PFSK-1 (cell line): ENCODE measurements at regions not wholly inside any gene's neighbourhood (a gene's known extent, or its start where the extent isn't known, plus 50 kb on each side); places are given as distances from the start of the nearest gene placed in this dataset.

Source experiments
- FOXP2 ChIP-seq: optimal IDR thresholded peaks from 2 replicates; pipeline ENCODE3; 2011; ENCODE audit warnings: borderline replicate concordance, control low read depth, inconsistent platforms; ENCODE audit not compliant: insufficient read depth; ENCODE audit errors: extremely low read length, extremely low read depth
- POLR2AphosphoS5 ChIP-seq: IDR thresholded peaks from 2 replicates; pipeline ENCODE4 v1.6.1; 2012; ENCODE audit warnings: low read depth, mild to moderate bottlenecking, control low read depth, low read length, moderate library complexity
- SIN3A ChIP-seq: IDR thresholded peaks from 2 replicates; pipeline ENCODE4 v1.6.1; 2012; ENCODE audit warnings: mild to moderate bottlenecking, low read length, moderate library complexity, borderline replicate concordance; ENCODE audit not compliant: insufficient read depth
- TAF1 ChIP-seq: IDR thresholded peaks from 2 replicates; pipeline ENCODE4 v1.6.1; 2012; ENCODE audit warnings: low read length, control low read depth, borderline replicate concordance; ENCODE audit not compliant: insufficient read depth
- TF ChIP-seq, protein P1 (sequence below), 2 experiments: IDR thresholded peaks; 2 replicates each; pipeline versions ENCODE4 v1.6.1 to v1.8.0; 2011 to 2012; ENCODE audit warnings: low read depth in 2 of 2, low read length in 2 of 2, control low read depth in 1 of 2, inconsistent platforms in 1 of 2, mild to moderate bottlenecking in 1 of 2, moderate library complexity in 1 of 2; ENCODE audit not compliant: insufficient read depth in 1 of 2

DNA sequence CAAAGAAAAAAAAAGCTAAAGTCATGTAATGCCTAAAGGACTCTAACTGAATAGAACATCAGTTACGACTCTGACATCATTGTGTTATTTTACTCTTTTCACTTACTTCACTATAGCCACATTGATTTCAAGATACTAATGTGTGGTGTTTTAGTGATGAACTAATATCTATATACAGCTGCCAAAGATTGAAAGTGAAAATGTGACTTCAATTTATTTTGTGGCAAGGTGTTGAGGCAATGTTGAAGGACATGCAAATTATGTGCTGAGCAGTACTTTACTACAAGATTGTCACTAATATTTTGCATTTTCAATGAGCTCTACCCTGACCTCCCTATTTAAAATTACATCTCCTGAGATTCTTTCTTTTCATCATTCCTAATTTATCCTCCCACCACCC lies 1911.9 kb upstream of the PCDH20 start:
- TF ChIP-seq SIN3A (no peak), TAF1 (no peak), POLR2AphosphoS5 (no peak), FOXP2 (no peak)
- TF ChIP-seq, protein P1, sequence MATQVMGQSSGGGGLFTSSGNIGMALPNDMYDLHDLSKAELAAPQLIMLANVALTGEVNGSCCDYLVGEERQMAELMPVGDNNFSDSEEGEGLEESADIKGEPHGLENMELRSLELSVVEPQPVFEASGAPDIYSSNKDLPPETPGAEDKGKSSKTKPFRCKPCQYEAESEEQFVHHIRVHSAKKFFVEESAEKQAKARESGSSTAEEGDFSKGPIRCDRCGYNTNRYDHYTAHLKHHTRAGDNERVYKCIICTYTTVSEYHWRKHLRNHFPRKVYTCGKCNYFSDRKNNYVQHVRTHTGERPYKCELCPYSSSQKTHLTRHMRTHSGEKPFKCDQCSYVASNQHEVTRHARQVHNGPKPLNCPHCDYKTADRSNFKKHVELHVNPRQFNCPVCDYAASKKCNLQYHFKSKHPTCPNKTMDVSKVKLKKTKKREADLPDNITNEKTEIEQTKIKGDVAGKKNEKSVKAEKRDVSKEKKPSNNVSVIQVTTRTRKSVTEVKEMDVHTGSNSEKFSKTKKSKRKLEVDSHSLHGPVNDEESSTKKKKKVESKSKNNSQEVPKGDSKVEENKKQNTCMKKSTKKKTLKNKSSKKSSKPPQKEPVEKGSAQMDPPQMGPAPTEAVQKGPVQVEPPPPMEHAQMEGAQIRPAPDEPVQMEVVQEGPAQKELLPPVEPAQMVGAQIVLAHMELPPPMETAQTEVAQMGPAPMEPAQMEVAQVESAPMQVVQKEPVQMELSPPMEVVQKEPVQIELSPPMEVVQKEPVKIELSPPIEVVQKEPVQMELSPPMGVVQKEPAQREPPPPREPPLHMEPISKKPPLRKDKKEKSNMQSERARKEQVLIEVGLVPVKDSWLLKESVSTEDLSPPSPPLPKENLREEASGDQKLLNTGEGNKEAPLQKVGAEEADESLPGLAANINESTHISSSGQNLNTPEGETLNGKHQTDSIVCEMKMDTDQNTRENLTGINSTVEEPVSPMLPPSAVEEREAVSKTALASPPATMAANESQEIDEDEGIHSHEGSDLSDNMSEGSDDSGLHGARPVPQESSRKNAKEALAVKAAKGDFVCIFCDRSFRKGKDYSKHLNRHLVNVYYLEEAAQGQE (IDR thresholded peaks at IDR 0.05; ENCODE audit: insufficient read depth in 1 of 2, low read depth in 2 of 2, low read length in 2 of 2), result no peak

GRCh38 chr13:63323441-63323840 lies 1907.8 kb upstream of the PCDH20 start:
- TF ChIP-seq FOXP2 (no peak), POLR2AphosphoS5 (no peak), TAF1 (no peak), SIN3A (no peak)
- TF ChIP-seq, protein P1 (IDR thresholded peaks at IDR 0.05; ENCODE audit: insufficient read depth in 1 of 2, low read depth in 2 of 2, low read length in 2 of 2), result no peak

DNA sequence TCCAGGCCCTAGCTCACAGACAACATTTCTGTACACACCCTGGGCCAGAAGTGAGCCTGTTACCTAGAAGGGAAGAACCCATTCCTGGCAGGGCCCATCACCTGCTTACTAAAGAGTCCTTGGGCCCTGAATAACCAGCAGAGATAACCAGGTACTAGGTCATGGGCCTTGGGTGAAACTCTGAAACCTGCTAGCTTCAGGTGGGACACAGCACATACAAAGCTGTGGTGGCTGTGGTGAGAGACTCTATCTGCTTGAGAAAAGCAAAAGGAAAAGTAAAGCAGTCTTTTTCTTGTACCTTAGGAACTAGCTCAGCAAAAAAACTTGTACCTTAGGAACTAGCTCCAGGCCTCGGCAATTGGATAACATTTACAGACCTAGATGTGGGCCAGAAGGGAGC lies 1895.9 kb upstream of the PCDH20 start:
- TF ChIP-seq TAF1 (no peak), SIN3A (no peak), FOXP2 (no peak), POLR2AphosphoS5 (no peak)
- TF ChIP-seq, protein P1 (IDR thresholded peaks at IDR 0.05; ENCODE audit: insufficient read depth in 1 of 2, low read depth in 2 of 2, low read length in 2 of 2), result no peak

- TF ChIP-seq, protein P1 (IDR thresholded peaks at IDR 0.05; ENCODE audit: insufficient read depth in 1 of 2, low read depth in 2 of 2, low read length in 2 of 2), result no peak
- TF ChIP-seq POLR2AphosphoS5 (no peak), FOXP2 (no peak), TAF1 (no peak), SIN3A (no peak)
These were observed 1893.0 kb upstream of the PCDH20 start for GRCh38 chr13:63308549-63309165.

DNA sequence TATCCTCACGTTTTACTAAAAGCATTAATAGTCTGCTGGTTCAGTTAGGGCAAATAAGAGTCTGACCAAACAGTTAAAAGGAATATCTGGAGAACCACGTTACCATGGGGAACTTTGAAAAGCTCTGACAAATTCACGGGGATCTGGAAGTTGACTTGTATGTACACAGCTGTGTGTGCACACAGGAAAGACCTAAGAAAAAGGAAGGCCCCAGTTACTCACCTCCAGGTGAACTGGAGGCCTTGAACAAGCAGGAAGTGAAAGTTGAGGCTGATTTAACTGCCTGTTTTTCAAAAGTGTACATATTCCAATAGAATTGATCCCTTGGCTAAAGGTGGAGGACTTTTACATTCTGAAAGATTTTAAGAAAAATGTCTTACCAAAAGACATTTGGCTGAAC lies 1891.6 kb upstream of the PCDH20 start:
- TF ChIP-seq TAF1 (no peak), SIN3A (no peak), FOXP2 (no peak), POLR2AphosphoS5 (no peak)
- TF ChIP-seq, protein P1 (IDR thresholded peaks at IDR 0.05; ENCODE audit: insufficient read depth in 1 of 2, low read depth in 2 of 2, low read length in 2 of 2), result no peak
